ENCODE measurements at regions not wholly inside any gene's neighbourhood (a gene's known extent, or its start where the extent isn't known, plus 50 kb on each side); places are given as distances from the start of the nearest gene placed in this dataset.
A peak's percentile ranks its signal among the peaks of the same experiment; 100 is the strongest.

- H3K4me2 ChIP-seq (ENCODE audit: insufficient read depth, insufficient read length, low read length), result no peak overlapping the region
- Mint-ChIP-seq H3K4me1 (peaks cover 13% of the 10 kb centered on the region in 2 experiments), H3K27ac (no peak overlapping the region), H3K9me3 (no peaks in the 10 kb centered on the region), H3K4me3 (no peak overlapping the region), H3K36me3 (ENCODE audit: insufficient read depth in 1 of 3, low read depth in 3 of 3) (no peaks in the 10 kb centered on the region), H3K27me3 (ENCODE audit: low read depth) (peaks cover 22% of the 10 kb centered on the region)
- no peak overlapping the region for H4K5ac ChIP-seq (ENCODE audit: insufficient read length, low read depth, low read length)
- H3K9ac ChIP-seq (ENCODE audit: extremely low read depth, insufficient read length, low read length), result no peak overlapping the region
- no peaks in the 10 kb centered on the region for H3K79me1 ChIP-seq (ENCODE audit: insufficient read depth, low read depth, low read length, poor library complexity, severe bottlenecking)
- no peak overlapping the region for H3K23ac ChIP-seq (ENCODE audit: insufficient read length, low read depth, low read length)
- no peak overlapping the region for H2BK5ac ChIP-seq (ENCODE audit: insufficient read length, low read length)
- no peak overlapping the region for H3K56ac ChIP-seq (ENCODE audit: insufficient read length, low read depth, low read length)
- no peak overlapping the region for H4K91ac ChIP-seq (ENCODE audit: insufficient read length, low read depth, low read length)
- no peaks in the 10 kb centered on the region for H3K27me3 ChIP-seq (ENCODE audit: insufficient read depth, low read length)
- DNase-seq, result peak; percentile 28
- H3K4me1 ChIP-seq (ENCODE audit: insufficient read depth, low read length), result peaks cover 3% of the 10 kb centered on the region; the same call in 1 of the 2 replicates
- no peak overlapping the region for H2BK15ac ChIP-seq (ENCODE audit: low read depth, low read length)
- H3K18ac ChIP-seq (ENCODE audit: insufficient read length, low read depth, low read length), result no peak overlapping the region
- H2AFZ ChIP-seq (ENCODE audit: low read length), result no peak overlapping the region
- H2BK120ac ChIP-seq (ENCODE audit: low read depth, low read length, poor library complexity, severe bottlenecking), result no peak overlapping the region
- no peak overlapping the region for H2BK20ac ChIP-seq (ENCODE audit: low read depth, low read length, poor library complexity, severe bottlenecking)
- no peaks in the 10 kb centered on the region for H3K79me2 ChIP-seq (ENCODE audit: insufficient read depth, low read length)
- no peak overlapping the region for H3K4ac ChIP-seq (ENCODE audit: low read depth, low read length)
- H2BK12ac ChIP-seq (ENCODE audit: insufficient read length, low read depth, low read length), result no peak overlapping the region
- no peak overlapping the region for H3T11ph ChIP-seq (ENCODE audit: low read length)
- H3K23me2 ChIP-seq (ENCODE audit: insufficient read length, low read depth, low read length, poor library complexity, severe bottlenecking), result no peaks in the 10 kb centered on the region
- H2AK5ac ChIP-seq (ENCODE audit: insufficient read length, low read length), result no peak overlapping the region
- H3K27ac ChIP-seq (ENCODE audit: insufficient read length, low read depth, low read length), result no peak overlapping the region
- TF ChIP-seq CTCF (conservative IDR thresholded peaks at IDR 0.05), result no peak
- no peaks in the 10 kb centered on the region for H3K9me3 ChIP-seq (ENCODE audit: control insufficient read depth, low read depth, low read length)
- H4K20me1 ChIP-seq (ENCODE audit: control insufficient read depth, insufficient read depth, insufficient read length), result no peaks in the 10 kb centered on the region
- no CpG with 5 or more reads among the region's 8 CpGs for WGBS (ENCODE audit: extremely low coverage, insufficient read length, low lambda C conversion rate)
- no peak overlapping the region for H3K14ac ChIP-seq (ENCODE audit: insufficient read depth, low read length)
- no peak overlapping the region for H4K8ac ChIP-seq (replicated peaks; ENCODE audit: insufficient read length, low read depth, low read length)
These were observed 145.2 kb downstream of the FOXD2 start for GRCh38 chr1:47582891-47583608.

Measured in H9 (cell line).